ENCODE measurements at regions not wholly inside any gene's neighbourhood (a gene's known extent, or its start where the extent isn't known, plus 50 kb on each side); places are given as distances from the start of the nearest gene placed in this dataset.

GRCh38 chr3:6120786-6121185 lies 740.1 kb upstream of the GRM7 start:
- Histone ChIP-seq H3K4me3 (ENCODE audit: low read depth, low read length) (no peak overlapping the region), H3K36me3 (ENCODE audit: control insufficient read depth, insufficient read depth, low read length) (no peaks in the 10 kb centered on the region), H3K27me3 (ENCODE audit: control insufficient read depth, insufficient read depth, low read length) (no peaks in the 10 kb centered on the region)
- no peak for TF ChIP-seq CTCF (IDR thresholded peaks at IDR 0.05; ENCODE audit: insufficient read depth, low read length, poor library complexity, severe bottlenecking)
- DNase-seq (ENCODE audit: low read depth): no peak

- no peak overlapping the region for H3K4me3 ChIP-seq (ENCODE audit: low read depth, low read length)
- no peaks in the 10 kb centered on the region for H3K27me3 ChIP-seq (ENCODE audit: control insufficient read depth, insufficient read depth, low read length)
- TF ChIP-seq CTCF (IDR thresholded peaks at IDR 0.05; ENCODE audit: insufficient read depth, low read length, poor library complexity, severe bottlenecking): no peak
- no peaks in the 10 kb centered on the region for H3K36me3 ChIP-seq (ENCODE audit: control insufficient read depth, insufficient read depth, low read length)
- DNase-seq (ENCODE audit: low read depth): no peak
Measured at GRCh38 chr3:6124875-6125274, 736.0 kb upstream of the GRM7 start.

GRCh38 chr3:6125520-6125919 lies 735.4 kb upstream of the GRM7 start:
- no peak for DNase-seq (ENCODE audit: low read depth)
- no peak for TF ChIP-seq CTCF (IDR thresholded peaks at IDR 0.05; ENCODE audit: insufficient read depth, low read length, poor library complexity, severe bottlenecking)
- no peaks in the 10 kb centered on the region for H3K36me3 ChIP-seq (ENCODE audit: control insufficient read depth, insufficient read depth, low read length)
- no peaks in the 10 kb centered on the region for H3K27me3 ChIP-seq (ENCODE audit: control insufficient read depth, insufficient read depth, low read length)
- H3K4me3 ChIP-seq (ENCODE audit: low read depth, low read length): no peak overlapping the region

GRCh38 chr3:6132684-6133432 lies 728.1 kb upstream of the GRM7 start:
- H3K4me3 ChIP-seq (ENCODE audit: low read depth, low read length): no peak overlapping the region
- H3K27me3 ChIP-seq (ENCODE audit: control insufficient read depth, insufficient read depth, low read length): no peaks in the 10 kb centered on the region
- no peak for TF ChIP-seq CTCF (IDR thresholded peaks at IDR 0.05; ENCODE audit: insufficient read depth, low read length, poor library complexity, severe bottlenecking)
- no peak for DNase-seq (ENCODE audit: low read depth)
- no peaks in the 10 kb centered on the region for H3K36me3 ChIP-seq (ENCODE audit: control insufficient read depth, insufficient read depth, low read length)

GRCh38 chr3:6142707-6143106 lies 718.2 kb upstream of the GRM7 start:
- TF ChIP-seq CTCF (IDR thresholded peaks at IDR 0.05; ENCODE audit: insufficient read depth, low read length, poor library complexity, severe bottlenecking): no peak
- DNase-seq (ENCODE audit: low read depth): no peak
- no peak overlapping the region for H3K4me3 ChIP-seq (ENCODE audit: low read depth, low read length)
- H3K36me3 ChIP-seq (ENCODE audit: control insufficient read depth, insufficient read depth, low read length): no peaks in the 10 kb centered on the region
- H3K27me3 ChIP-seq (ENCODE audit: control insufficient read depth, insufficient read depth, low read length): no peaks in the 10 kb centered on the region

- Histone ChIP-seq H3K27me3 (ENCODE audit: control insufficient read depth, insufficient read depth, low read length) (no peaks in the 10 kb centered on the region), H3K4me3 (ENCODE audit: low read depth, low read length) (no peak overlapping the region), H3K36me3 (ENCODE audit: control insufficient read depth, insufficient read depth, low read length) (no peaks in the 10 kb centered on the region)
- no peak for DNase-seq (ENCODE audit: low read depth)
- TF ChIP-seq CTCF (IDR thresholded peaks at IDR 0.05; ENCODE audit: insufficient read depth, low read length, poor library complexity, severe bottlenecking): no peak
Measured at GRCh38 chr3:6147883-6148282, 713.0 kb upstream of the GRM7 start.
